ENCODE measurements at regions not wholly inside any gene's neighbourhood (a gene's known extent, or its start where the extent isn't known, plus 50 kb on each side); places are given as distances from the start of the nearest gene placed in this dataset.

- TF ChIP-seq CTCF (IDR thresholded peaks at IDR 0.05 in 8 of 11, conservative IDR thresholded peaks at IDR 0.05 in 3 of 11): no peak
- no peak for TF ChIP-seq POLR2AphosphoS5 (IDR thresholded peaks at IDR 0.05)
- TF ChIP-seq POLR2A (IDR thresholded peaks at IDR 0.05): no peak
These were observed 382.2 kb downstream of the ZFHX3 start for GRCh38 chr16:72665701-72666100.
